ENCODE measurements at regions not wholly inside any gene's neighbourhood (a gene's known extent, or its start where the extent isn't known, plus 50 kb on each side); places are given as distances from the start of the nearest gene placed in this dataset.
"Not testable (repeated sequence)": the region's sequence is repeated elsewhere in the genome, so short reads cannot be mapped to it uniquely, and the experiment has no call there.

- no peaks in the 10 kb centered on the region for H3K36me3 ChIP-seq (ENCODE audit: control insufficient read depth, insufficient read depth, low read length)
- H3K4me1 ChIP-seq (ENCODE audit: control insufficient read depth, insufficient read depth, low read length): no peaks in the 10 kb centered on the region
- no peak overlapping the region for H3K9ac ChIP-seq (ENCODE audit: low read depth, low read length)
- no peak overlapping the region for H3K4me3 ChIP-seq (ENCODE audit: low read depth, low read length)
- H3K27me3 ChIP-seq (ENCODE audit: control insufficient read depth, insufficient read depth, low read length): no peaks in the 10 kb centered on the region
- H3K9me3 ChIP-seq (ENCODE audit: control insufficient read depth, insufficient read depth, low read length): no peaks in the 10 kb centered on the region
Observed at GRCh38 chr1:242718967-242719366, 194.5 kb upstream of the PLD5 start.

DNA sequence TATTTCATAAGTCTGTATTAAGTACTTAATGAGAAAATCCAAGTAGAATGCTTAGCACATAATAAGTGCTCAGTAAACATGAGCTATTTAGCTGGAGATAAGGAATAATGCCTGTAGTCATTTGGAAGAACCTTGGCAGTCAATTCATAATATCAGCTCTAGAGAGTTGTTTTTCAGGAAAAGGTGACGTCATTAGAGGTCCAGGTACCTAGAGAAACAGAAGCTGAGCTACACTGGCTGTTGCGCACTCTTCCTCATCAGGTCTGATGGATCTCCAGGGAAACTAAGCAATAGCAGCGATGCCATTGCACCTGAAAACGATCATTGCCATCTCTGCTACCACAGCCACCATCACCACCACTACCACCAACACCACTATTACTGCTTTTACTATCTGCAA, 187.8 kb upstream of the PLD5 start:
- H3K4me3 ChIP-seq (ENCODE audit: low read depth, low read length): no peak overlapping the region
- peaks cover 7% of the 10 kb centered on the region for H3K27me3 ChIP-seq (ENCODE audit: control insufficient read depth, insufficient read depth, low read length)
- no peaks in the 10 kb centered on the region for H3K9me3 ChIP-seq (ENCODE audit: control insufficient read depth, insufficient read depth, low read length)
- H3K9ac ChIP-seq (ENCODE audit: low read depth, low read length): no peak overlapping the region
- no peaks in the 10 kb centered on the region for H3K36me3 ChIP-seq (ENCODE audit: control insufficient read depth, insufficient read depth, low read length)
- H3K4me1 ChIP-seq (ENCODE audit: control insufficient read depth, insufficient read depth, low read length): peaks cover 11% of the 10 kb centered on the region

DNA sequence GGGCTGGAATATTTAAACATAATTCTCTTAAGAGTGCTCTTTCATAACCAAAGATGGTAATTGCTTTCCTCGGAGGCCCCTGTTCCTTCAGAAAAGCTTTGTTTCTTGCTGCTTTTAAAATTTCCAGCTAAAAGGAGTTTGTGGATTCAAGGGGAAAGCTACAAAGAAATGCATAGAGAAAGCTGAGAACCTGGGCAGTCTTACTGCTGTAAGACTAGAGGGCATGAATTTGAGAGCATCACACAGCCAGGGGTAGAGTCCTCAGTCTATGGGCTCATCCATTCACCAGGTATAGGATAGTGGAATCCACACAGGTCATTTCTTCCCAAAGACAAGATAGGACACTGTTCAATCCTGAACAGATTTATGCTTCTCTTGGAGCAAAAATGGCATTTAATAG, 186.3 kb upstream of the PLD5 start:
- peaks cover 7% of the 10 kb centered on the region for H3K27me3 ChIP-seq (ENCODE audit: control insufficient read depth, insufficient read depth, low read length)
- H3K36me3 ChIP-seq (ENCODE audit: control insufficient read depth, insufficient read depth, low read length): no peaks in the 10 kb centered on the region
- no peaks in the 10 kb centered on the region for H3K9me3 ChIP-seq (ENCODE audit: control insufficient read depth, insufficient read depth, low read length)
- peaks cover 11% of the 10 kb centered on the region for H3K4me1 ChIP-seq (ENCODE audit: control insufficient read depth, insufficient read depth, low read length)
- H3K4me3 ChIP-seq (ENCODE audit: low read depth, low read length): no peak overlapping the region
- H3K9ac ChIP-seq (ENCODE audit: low read depth, low read length): no peak overlapping the region

GRCh38 chr1:242710286-242710685, 185.8 kb upstream of the PLD5 start:
- H3K9ac ChIP-seq (ENCODE audit: low read depth, low read length): no peak overlapping the region
- no peaks in the 10 kb centered on the region for H3K9me3 ChIP-seq (ENCODE audit: control insufficient read depth, insufficient read depth, low read length)

DNA sequence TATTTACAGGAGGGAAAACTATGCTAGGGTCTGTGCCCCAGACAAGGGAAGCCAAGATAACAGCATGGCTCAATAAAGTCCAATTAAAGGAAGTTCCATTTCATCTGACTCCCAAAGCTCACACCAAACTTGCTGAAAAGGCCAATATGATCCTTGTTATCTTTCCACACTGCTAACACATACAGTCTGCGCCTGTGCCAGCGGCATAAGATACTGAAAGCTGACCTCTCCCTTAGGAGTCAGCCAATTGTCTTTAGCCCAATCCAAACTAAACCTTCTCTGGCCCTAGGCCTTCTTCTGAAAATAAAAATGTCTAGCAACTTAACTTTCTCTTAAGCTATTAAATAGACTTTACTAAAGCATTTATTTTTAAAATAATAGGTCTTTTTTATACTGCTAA, 179.0 kb upstream of the PLD5 start:
- Histone ChIP-seq H3K4me3 (ENCODE audit: low read depth, low read length) (no peak overlapping the region), H3K9ac (ENCODE audit: low read depth, low read length) (no peak overlapping the region), H3K9me3 (ENCODE audit: control insufficient read depth, insufficient read depth, low read length) (no peaks in the 10 kb centered on the region), H3K27me3 (ENCODE audit: control insufficient read depth, insufficient read depth, low read length) (no peaks in the 10 kb centered on the region), H3K36me3 (ENCODE audit: control insufficient read depth, insufficient read depth, low read length) (no peaks in the 10 kb centered on the region), H3K4me1 (ENCODE audit: control insufficient read depth, insufficient read depth, low read length) (no peaks in the 10 kb centered on the region)

More at GRCh38 chr1:242710286-242710685, 185.8 kb upstream of the PLD5 start:
- Histone ChIP-seq H3K4me1 (ENCODE audit: control insufficient read depth, insufficient read depth, low read length) (peaks cover 11% of the 10 kb centered on the region), H3K36me3 (ENCODE audit: control insufficient read depth, insufficient read depth, low read length) (no peaks in the 10 kb centered on the region), H3K27me3 (ENCODE audit: control insufficient read depth, insufficient read depth, low read length) (peaks cover 7% of the 10 kb centered on the region), H3K4me3 (ENCODE audit: low read depth, low read length) (no peak overlapping the region)

- Histone ChIP-seq H3K4me1 (ENCODE audit: control insufficient read depth, insufficient read depth, low read length) (no peaks in the 10 kb centered on the region), H3K27me3 (ENCODE audit: control insufficient read depth, insufficient read depth, low read length) (no peaks in the 10 kb centered on the region), H3K36me3 (ENCODE audit: control insufficient read depth, insufficient read depth, low read length) (no peaks in the 10 kb centered on the region), H3K9ac (ENCODE audit: low read depth, low read length) (no peak overlapping the region), H3K4me3 (ENCODE audit: low read depth, low read length) (no peak overlapping the region), H3K9me3 (ENCODE audit: control insufficient read depth, insufficient read depth, low read length) (no peaks in the 10 kb centered on the region)
Observed at GRCh38 chr1:242692988-242693387, 168.5 kb upstream of the PLD5 start.

DNA sequence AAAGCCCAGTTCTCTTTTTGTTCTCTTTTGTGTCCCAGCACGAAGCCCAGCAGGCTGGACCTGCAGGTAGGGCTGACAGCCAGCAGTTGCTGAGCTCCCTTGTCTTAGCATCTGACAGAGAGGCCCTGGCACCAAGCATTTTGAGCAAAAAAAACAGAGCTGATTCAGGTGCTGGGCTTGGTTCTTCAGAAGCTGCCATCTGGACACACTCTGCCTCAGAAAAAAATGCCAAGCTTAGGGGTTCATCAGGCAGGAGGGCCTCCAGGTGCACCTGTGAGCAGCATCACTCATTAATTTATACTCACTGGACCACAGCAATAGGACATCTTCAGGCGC, 167.1 kb upstream of the PLD5 start:
- no peak overlapping the region for H3K9ac ChIP-seq (ENCODE audit: low read depth, low read length)
- H3K4me1 ChIP-seq (ENCODE audit: control insufficient read depth, insufficient read depth, low read length): no peaks in the 10 kb centered on the region
- no peaks in the 10 kb centered on the region for H3K27me3 ChIP-seq (ENCODE audit: control insufficient read depth, insufficient read depth, low read length)
- no peaks in the 10 kb centered on the region for H3K9me3 ChIP-seq (ENCODE audit: control insufficient read depth, insufficient read depth, low read length)
- H3K4me3 ChIP-seq (ENCODE audit: low read depth, low read length): no peak overlapping the region
- no peaks in the 10 kb centered on the region for H3K36me3 ChIP-seq (ENCODE audit: control insufficient read depth, insufficient read depth, low read length)

DNA sequence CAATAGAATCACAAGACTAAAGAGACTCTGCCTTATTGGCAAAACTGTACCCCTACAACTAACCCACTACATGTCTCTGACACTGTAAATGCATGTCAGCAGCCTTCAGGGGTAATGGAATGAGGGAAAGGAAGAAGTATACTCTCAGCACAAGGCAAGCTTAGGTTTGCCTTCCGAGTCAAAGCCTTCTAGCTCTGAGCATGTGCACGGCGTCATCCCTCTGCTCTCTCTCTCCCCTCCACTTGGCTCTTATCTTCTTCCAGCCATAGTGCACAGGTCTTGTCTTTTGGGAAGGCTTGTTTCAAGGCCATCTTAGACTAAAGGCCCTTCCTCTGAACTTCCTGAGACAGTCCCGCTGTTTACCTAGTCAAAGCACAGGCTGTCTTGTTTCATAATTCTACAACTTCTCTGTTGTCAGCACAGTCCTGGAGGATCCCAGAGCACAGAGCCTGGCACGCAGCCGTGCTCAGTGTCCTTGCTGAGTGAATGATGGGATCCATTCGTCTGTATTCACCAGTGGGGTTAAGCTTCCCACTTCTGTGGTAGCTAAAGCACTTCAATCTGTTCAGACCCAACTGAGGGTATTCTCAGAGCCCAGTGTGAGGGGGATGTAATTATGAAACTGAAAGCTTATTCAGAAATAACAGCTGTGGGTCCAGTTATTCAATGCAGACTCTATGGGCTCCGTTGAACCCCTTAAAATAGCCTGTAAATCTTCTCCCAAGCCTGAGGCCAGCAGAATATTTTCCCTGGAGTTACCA, 166.5 kb upstream of the PLD5 start:
- no peak overlapping the region for H3K9ac ChIP-seq (ENCODE audit: low read depth, low read length)
- H3K4me3 ChIP-seq (ENCODE audit: low read depth, low read length): no peak overlapping the region
- no peaks in the 10 kb centered on the region for H3K27me3 ChIP-seq (ENCODE audit: control insufficient read depth, insufficient read depth, low read length)
- H3K36me3 ChIP-seq (ENCODE audit: control insufficient read depth, insufficient read depth, low read length): no peaks in the 10 kb centered on the region
- H3K9me3 ChIP-seq (ENCODE audit: control insufficient read depth, insufficient read depth, low read length): no peaks in the 10 kb centered on the region
- no peaks in the 10 kb centered on the region for H3K4me1 ChIP-seq (ENCODE audit: control insufficient read depth, insufficient read depth, low read length)

- no peaks in the 10 kb centered on the region for H3K4me1 ChIP-seq (ENCODE audit: control insufficient read depth, insufficient read depth, low read length)
- no peaks in the 10 kb centered on the region for H3K36me3 ChIP-seq (ENCODE audit: control insufficient read depth, insufficient read depth, low read length)
- H3K9ac ChIP-seq (ENCODE audit: low read depth, low read length): no peak overlapping the region
- no peaks in the 10 kb centered on the region for H3K9me3 ChIP-seq (ENCODE audit: control insufficient read depth, insufficient read depth, low read length)
- no peaks in the 10 kb centered on the region for H3K27me3 ChIP-seq (ENCODE audit: control insufficient read depth, insufficient read depth, low read length)
- no peak overlapping the region for H3K4me3 ChIP-seq (ENCODE audit: low read depth, low read length)
Observed at GRCh38 chr1:242689378-242689777, 164.9 kb upstream of the PLD5 start.

GRCh38 chr1:242674951-242675645, 150.6 kb upstream of the PLD5 start:
- H3K9ac ChIP-seq (ENCODE audit: low read depth, low read length): no peak overlapping the region
- H3K9me3 ChIP-seq (ENCODE audit: control insufficient read depth, insufficient read depth, low read length): no peaks in the 10 kb centered on the region
- no peaks in the 10 kb centered on the region for H3K36me3 ChIP-seq (ENCODE audit: control insufficient read depth, insufficient read depth, low read length)
- no peaks in the 10 kb centered on the region for H3K4me1 ChIP-seq (ENCODE audit: control insufficient read depth, insufficient read depth, low read length)
- no peaks in the 10 kb centered on the region for H3K27me3 ChIP-seq (ENCODE audit: control insufficient read depth, insufficient read depth, low read length)
- H3K4me3 ChIP-seq (ENCODE audit: low read depth, low read length): no peak overlapping the region

DNA sequence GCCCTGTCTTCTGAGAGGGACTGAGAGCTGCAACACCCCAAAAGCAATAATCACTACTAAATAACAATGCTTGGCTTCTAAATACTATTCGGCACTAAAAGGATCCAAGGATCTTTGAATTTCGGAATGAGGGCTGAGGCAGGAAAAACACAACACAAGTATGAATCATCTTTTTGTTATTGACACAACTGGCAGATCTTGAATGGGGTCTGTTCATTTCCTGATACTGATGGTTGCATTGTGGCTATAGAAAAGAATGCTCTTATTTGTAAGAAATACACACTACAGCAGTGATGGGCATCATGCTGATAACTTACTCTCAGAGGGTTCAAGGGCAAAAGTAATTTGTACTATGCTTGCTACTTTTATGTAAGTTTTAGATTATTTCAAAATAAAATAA, 149.2 kb upstream of the PLD5 start:
- no peak overlapping the region for H3K4me3 ChIP-seq (ENCODE audit: low read depth, low read length)
- H3K36me3 ChIP-seq (ENCODE audit: control insufficient read depth, insufficient read depth, low read length): no peaks in the 10 kb centered on the region
- H3K9ac ChIP-seq (ENCODE audit: low read depth, low read length): no peak overlapping the region
- no peaks in the 10 kb centered on the region for H3K4me1 ChIP-seq (ENCODE audit: control insufficient read depth, insufficient read depth, low read length)
- H3K27me3 ChIP-seq (ENCODE audit: control insufficient read depth, insufficient read depth, low read length): no peaks in the 10 kb centered on the region
- H3K9me3 ChIP-seq (ENCODE audit: control insufficient read depth, insufficient read depth, low read length): no peaks in the 10 kb centered on the region

DNA sequence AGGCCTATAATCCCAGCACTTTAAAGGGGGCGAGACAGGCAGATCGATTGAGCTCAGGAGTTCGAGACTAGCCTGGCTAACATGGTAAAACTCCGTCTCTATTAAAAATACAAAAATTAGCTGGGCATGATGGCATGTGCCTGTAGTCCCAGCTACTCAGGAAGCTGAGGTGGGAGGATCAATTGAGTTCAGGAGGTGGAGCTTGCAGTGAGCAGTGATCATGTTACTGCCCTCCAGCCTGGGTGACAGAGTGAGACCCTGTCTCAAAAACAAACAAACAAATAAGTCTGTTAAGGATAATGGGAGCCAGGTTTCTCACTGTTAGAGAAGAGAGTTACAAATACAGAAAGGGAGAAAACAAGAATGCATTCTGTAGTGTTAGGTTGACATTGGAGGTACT, 148.7 kb upstream of the PLD5 start:
- not testable (repeated sequence) for H3K27me3 ChIP-seq (ENCODE audit: control insufficient read depth, insufficient read depth, low read length); H3K9ac ChIP-seq (ENCODE audit: low read depth, low read length); H3K4me3 ChIP-seq (ENCODE audit: low read depth, low read length); H3K36me3 ChIP-seq (ENCODE audit: control insufficient read depth, insufficient read depth, low read length); H3K4me1 ChIP-seq (ENCODE audit: control insufficient read depth, insufficient read depth, low read length); H3K9me3 ChIP-seq (ENCODE audit: control insufficient read depth, insufficient read depth, low read length)
